Spinal cord (tissue), 9 donors: ENCODE measurements at regions not wholly inside any gene's neighbourhood (a gene's known extent, or its start where the extent isn't known, plus 50 kb on each side); places are given as distances from the start of the nearest gene placed in this dataset.
"Not testable (repeated sequence)": the region's sequence is repeated elsewhere in the genome, so short reads cannot be mapped to it uniquely, and the experiment has no call there.

Experiments
- DNase-seq, 6 donors: peaks; one replicate each; pipeline versions ENCODE4 v3.0.0 to v3.0.0-alpha.2; 2013 to 2015; ENCODE audit warnings: low spot score in 6 of 6, low read depth in 4 of 6
- H3K27ac ChIP-seq: one replicate; pipeline ENCODE4 v1.5.1; 2013; ENCODE audit warnings: low read depth, low read length, control low read depth
- H3K27me3 ChIP-seq: one replicate; pipeline ENCODE4 v1.6.1; 2013; ENCODE audit warnings: low read length; ENCODE audit not compliant: control insufficient read depth, insufficient read depth
- H3K36me3 ChIP-seq: one replicate; pipeline ENCODE4 v1.6.1; 2013; ENCODE audit warnings: low read length; ENCODE audit not compliant: control insufficient read depth, insufficient read depth
- H3K4me1 ChIP-seq: one replicate; pipeline ENCODE4 v1.6.1; 2013; ENCODE audit warnings: low read length; ENCODE audit not compliant: control insufficient read depth, insufficient read depth
- H3K4me3 ChIP-seq: one replicate; pipeline ENCODE4 v1.5.1; 2013; ENCODE audit warnings: low read depth, low read length, control low read depth
- H3K9me3 ChIP-seq: one replicate; pipeline ENCODE4 v1.6.1; 2013; ENCODE audit warnings: low read length; ENCODE audit not compliant: control insufficient read depth, insufficient read depth
- WGBS: methylation state at CpG from one replicate; pipeline ENCODE4 v1.1.5; 2013; ENCODE audit warnings: missing lambda C conversion rate; ENCODE audit not compliant: insufficient coverage; 5-methylcytosine and 5-hydroxymethylcytosine counted together
- donor health status: healthy.

GRCh38 chr13:63457186-63457585 lies 2041.5 kb upstream of the PCDH20 start:
- Histone ChIP-seq H3K27me3 (no peaks in the 10 kb centered on the region), H3K4me3 (no peak overlapping the region), H3K9me3 (no peaks in the 10 kb centered on the region), H3K4me1 (no peaks in the 10 kb centered on the region), H3K36me3 (no peaks in the 10 kb centered on the region), H3K27ac (no peak overlapping the region)
- no CpG with 5 or more reads among the region's 1 CpG for WGBS
- DNase-seq = no peak

- Histone ChIP-seq H3K27me3 (no peaks in the 10 kb centered on the region), H3K4me1 (no peaks in the 10 kb centered on the region), H3K9me3 (no peaks in the 10 kb centered on the region), H3K27ac (no peak overlapping the region), H3K4me3 (no peak overlapping the region), H3K36me3 (no peaks in the 10 kb centered on the region)
- no peak for DNase-seq
- no CpG with 5 or more reads among the region's 3 CpGs for WGBS
Observed at GRCh38 chr13:63455938-63456337, 2040.3 kb upstream of the PCDH20 start.

- Histone ChIP-seq H3K27me3 (no peaks in the 10 kb centered on the region), H3K27ac (no peak overlapping the region), H3K4me3 (no peak overlapping the region), H3K36me3 (no peaks in the 10 kb centered on the region), H3K9me3 (no peaks in the 10 kb centered on the region), H3K4me1 (no peaks in the 10 kb centered on the region)
- WGBS = no CpG with 5 or more reads among the region's 1 CpG
- peak in 2 of 6 donors; percentile 4 to 21 for DNase-seq
Observed at GRCh38 chr13:63449550-63449949, 2033.9 kb upstream of the PCDH20 start.

DNA sequence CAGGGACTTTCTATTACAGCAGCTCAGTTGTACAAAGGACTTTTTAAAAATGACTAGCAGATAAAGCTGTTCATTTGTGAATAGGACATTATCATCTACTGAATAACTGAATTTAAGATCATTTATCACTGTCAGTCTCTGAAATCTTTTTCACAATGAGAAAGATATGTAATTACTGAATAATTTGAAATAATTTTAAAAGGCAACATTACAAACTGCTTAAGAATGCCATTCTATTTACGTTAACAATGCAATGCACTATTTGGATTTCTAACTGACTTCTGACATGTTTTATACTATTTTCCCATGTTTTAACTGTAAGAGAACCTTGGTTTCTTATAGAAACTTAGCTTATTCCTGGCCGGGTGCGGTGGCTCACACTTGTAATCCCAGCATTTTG lies 2033.0 kb upstream of the PCDH20 start:
- no peaks in the 10 kb centered on the region for H3K4me1 ChIP-seq
- no CpG with 5 or more reads among the region's 3 CpGs for WGBS
- no peak for DNase-seq
- no peaks in the 10 kb centered on the region for H3K36me3 ChIP-seq
- no peak overlapping the region for H3K27ac ChIP-seq
- no peak overlapping the region for H3K4me3 ChIP-seq
- no peaks in the 10 kb centered on the region for H3K27me3 ChIP-seq
- H3K9me3 ChIP-seq = no peaks in the 10 kb centered on the region

GRCh38 chr13:63446329-63446728 lies 2030.7 kb upstream of the PCDH20 start:
- Histone ChIP-seq H3K27ac (no peak overlapping the region), H3K4me1 (no peaks in the 10 kb centered on the region), H3K4me3 (no peak overlapping the region), H3K9me3 (no peaks in the 10 kb centered on the region), H3K27me3 (no peaks in the 10 kb centered on the region), H3K36me3 (no peaks in the 10 kb centered on the region)
- 83% methylated on average over 3 of the region's 6 CpGs for WGBS
- DNase-seq = no peak

DNA sequence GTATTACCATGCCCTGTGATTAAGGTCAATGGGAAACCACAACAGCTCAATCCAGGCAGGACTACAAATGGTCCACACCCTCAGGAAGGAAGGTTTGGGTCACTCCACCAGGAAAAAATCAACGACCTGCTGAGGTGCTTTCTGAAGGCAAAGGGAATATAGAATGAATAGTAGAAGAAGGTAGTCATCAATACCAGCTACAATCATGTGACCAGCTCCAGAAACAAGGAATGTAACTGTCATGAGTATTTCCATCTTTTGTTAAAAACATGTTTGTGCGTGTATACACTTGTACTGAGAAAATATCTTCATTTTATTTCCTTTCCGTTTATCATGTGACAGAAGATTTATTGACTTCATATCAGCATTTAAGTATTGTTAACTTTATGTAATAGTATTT lies 2028.6 kb upstream of the PCDH20 start:
- not testable (repeated sequence) for H3K4me3 ChIP-seq, H3K27me3 ChIP-seq, H3K36me3 ChIP-seq, H3K27ac ChIP-seq, H3K9me3 ChIP-seq, DNase-seq, H3K4me1 ChIP-seq
- 100% methylated on average over 1 of the region's 3 CpGs for WGBS

DNA sequence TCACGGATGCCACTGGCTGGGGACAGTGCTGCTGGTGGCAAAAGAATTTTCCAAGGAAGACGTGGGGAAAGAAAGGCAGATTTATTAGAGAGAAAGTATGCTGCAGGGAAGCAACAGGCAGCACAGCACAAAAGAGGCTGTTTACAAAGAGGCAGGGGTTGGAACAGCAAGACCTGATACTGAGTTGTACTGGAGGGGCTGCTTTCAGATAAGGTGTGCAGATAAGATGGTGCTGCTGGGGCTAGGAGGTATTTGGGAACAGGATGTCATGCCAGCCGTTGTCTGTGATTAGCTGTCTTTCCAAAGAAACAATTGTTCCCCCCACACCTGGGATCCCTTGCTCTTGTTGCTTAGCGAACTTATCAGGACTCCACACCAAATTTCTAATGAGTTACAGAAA lies 2023.3 kb upstream of the PCDH20 start:
- Histone ChIP-seq H3K27me3 (no peaks in the 10 kb centered on the region), H3K36me3 (no peaks in the 10 kb centered on the region), H3K27ac (no peak overlapping the region), H3K4me1 (no peaks in the 10 kb centered on the region), H3K4me3 (no peak overlapping the region), H3K9me3 (no peaks in the 10 kb centered on the region)
- WGBS = 42% methylated on average over 2 of the region's 4 CpGs
- DNase-seq = no peak

DNA sequence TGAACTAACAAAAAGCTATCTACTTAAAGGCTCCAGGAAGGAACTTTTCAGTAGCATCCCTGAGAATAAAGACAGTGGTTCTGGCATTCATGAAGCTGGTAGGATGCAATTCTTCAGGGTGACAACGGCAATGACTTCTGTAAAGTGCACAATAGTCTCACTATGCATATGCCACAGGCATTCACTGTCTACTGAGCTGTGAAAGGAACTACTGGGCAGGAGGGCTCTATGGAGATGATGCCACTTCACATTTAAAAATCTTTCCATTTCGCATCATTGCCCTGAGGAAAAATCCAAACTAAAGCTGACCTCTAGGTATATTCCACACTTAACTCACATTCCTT lies 2020.6 kb upstream of the PCDH20 start:
- peak in 2 of 6 donors; percentile 14 to 55 for DNase-seq
- 57% methylated on average over 1 of the region's 2 CpGs for WGBS
- Histone ChIP-seq H3K4me1 (no peaks in the 10 kb centered on the region), H3K36me3 (no peaks in the 10 kb centered on the region), H3K4me3 (no peak overlapping the region), H3K9me3 (no peaks in the 10 kb centered on the region), H3K27ac (no peak overlapping the region), H3K27me3 (no peaks in the 10 kb centered on the region)

GRCh38 chr13:63435667-63436324 lies 2020.1 kb upstream of the PCDH20 start:
- Histone ChIP-seq H3K4me1 (no peaks in the 10 kb centered on the region), H3K9me3 (no peaks in the 10 kb centered on the region), H3K36me3 (no peaks in the 10 kb centered on the region), H3K27ac (no peak overlapping the region), H3K4me3 (no peak overlapping the region), H3K27me3 (no peaks in the 10 kb centered on the region)
- WGBS = 100% methylated on average over 1 of the region's 2 CpGs
- no peak for DNase-seq

GRCh38 chr13:63433546-63434150 lies 2018.0 kb upstream of the PCDH20 start:
- no peak for DNase-seq
- Histone ChIP-seq H3K27me3 (no peaks in the 10 kb centered on the region), H3K4me1 (no peaks in the 10 kb centered on the region), H3K27ac (no peak overlapping the region), H3K4me3 (no peak overlapping the region), H3K9me3 (no peaks in the 10 kb centered on the region), H3K36me3 (no peaks in the 10 kb centered on the region)
